HG02938 (cell line): ENCODE measurements at regions not wholly inside any gene's neighbourhood (a gene's known extent, or its start where the extent isn't known, plus 50 kb on each side); places are given as distances from the start of the nearest gene placed in this dataset.
"Not testable (repeated sequence)": the region's sequence is repeated elsewhere in the genome, so short reads cannot be mapped to it uniquely, and the experiment has no call there.

ENCODE experiments used
- ATAC-seq: cut with Tn5 transposase; IDR thresholded peaks from one replicate; pipeline ENCODE4 v1.9.1; 2021; ENCODE audit warnings: mild to moderate bottlenecking, moderate library complexity; ENCODE audit not compliant: unreplicated experiment

- ATAC-seq: not testable (repeated sequence)
These were observed 189.1 kb downstream of the DUSP10 start for GRCh38 chr1:221552792-221553191.

DNA sequence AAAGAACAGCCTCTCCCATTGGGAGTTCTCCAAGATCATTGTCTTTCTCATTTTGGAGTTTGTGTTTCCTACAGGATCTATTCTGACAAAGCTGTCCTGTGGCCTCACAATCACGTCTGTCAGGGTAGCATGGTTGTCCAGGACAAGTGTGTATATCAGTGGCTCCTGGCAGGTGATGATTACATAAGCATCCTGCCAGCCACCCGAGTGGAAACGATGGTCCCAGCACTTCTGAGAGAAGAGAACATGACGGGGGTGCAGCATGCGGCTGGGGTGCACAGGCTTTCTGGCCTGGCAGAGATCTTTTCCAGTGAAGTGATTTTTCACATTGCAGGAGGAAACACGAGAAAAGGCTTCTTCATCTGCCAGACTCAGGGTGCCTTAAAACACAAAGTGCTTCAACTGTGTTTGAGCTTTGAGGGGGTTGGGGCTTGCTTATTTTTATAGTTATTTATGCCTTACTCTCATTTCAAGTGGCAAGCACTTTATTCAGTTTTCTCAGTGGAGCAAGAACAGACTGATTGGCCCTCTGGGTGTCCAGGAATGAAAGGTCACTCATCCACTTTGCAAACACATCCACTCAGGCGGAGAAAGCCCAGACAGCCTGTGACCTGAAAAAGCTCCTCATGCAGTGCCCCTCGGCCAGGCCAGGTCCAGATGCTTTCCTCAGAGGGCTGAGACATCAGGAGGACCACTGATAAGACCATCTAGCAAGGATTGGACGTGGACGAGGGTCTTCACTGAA lies 186.0 kb downstream of the DUSP10 start:
- ATAC-seq: no peak

DNA sequence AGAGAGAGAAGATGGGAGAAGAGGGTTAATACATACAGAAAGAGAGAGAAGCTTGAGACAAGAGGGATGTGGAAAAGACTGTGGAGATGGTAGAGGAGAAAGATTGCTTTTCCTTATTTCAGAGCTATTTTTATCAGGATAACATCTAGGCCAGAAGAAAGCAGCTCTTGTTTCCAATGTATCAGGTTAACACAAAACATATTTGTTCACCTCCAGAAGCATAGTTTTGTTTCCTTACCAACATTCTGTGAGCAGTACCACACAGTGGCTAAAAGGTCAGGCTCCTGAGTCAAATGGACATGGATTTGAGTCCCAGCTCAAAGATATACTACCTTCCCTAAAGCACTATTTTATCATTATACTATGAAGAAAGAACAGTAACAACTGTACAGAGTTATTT lies 185.5 kb downstream of the DUSP10 start:
- no peak for ATAC-seq

DNA sequence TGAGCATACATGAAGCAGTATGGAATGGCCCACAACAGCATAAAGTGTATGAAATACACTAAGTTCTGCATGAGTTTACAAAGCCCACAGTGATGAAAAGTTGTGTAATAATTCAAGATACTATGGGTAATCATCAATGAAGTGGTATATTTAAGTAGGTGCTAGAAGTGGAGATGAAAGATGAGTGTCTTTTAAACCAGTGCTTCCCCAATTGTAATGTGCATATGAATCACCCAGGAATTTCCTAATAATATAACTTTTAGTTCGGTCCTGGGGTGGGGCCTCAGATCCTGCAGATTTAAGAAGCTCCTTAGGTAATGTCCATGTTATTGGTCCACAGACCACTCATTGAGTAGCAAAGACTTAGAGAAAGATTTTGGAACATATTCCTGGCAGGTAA lies 184.9 kb downstream of the DUSP10 start:
- no peak for ATAC-seq

GRCh38 chr1:221558396-221558795 lies 183.5 kb downstream of the DUSP10 start:
- ATAC-seq: no peak

- no peak for ATAC-seq
These were observed 182.0 kb downstream of the DUSP10 start for GRCh38 chr1:221559911-221560310.

DNA sequence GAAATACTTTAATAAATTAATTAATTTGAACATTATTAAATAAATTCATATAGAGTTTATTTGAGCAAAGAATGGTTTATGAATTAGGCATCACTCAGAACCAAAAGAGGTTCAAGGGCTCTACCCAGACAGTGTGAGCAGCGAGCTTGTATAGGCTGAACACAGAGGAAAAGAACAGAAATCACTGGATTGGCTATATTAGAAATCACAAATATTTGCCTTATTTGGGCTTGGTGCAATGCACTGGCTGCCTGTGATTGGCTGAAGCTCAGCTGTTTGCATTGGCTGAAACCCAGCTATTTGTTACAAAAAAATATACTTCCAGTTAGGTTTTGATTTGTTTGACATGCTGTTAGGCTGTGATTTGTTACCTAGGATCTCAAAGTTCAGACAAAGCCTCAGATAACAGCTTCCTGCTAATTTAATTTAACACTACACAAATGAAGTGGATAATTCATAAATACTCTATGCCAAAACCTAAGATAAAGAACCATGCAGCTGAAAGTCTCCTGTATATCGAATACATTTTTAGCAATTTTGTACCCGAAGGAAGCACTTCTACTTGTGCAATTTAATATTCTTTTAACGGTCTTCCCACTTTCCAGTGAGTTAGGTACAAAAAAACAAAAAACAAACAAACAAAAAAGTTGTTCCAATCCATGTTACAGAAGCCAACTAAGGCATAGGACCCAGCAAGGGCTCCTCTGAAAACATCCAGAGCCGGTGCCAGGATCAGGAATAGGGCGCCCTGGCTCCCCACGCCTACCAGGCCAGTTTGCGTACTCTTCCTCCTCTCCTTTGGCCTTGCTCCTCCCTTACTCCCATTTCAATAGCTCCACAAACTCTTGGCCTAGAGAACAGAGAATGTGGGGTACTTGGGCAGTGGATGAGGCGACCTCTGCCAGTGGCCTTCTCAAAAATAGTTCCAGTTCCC lies 179.1 kb downstream of the DUSP10 start:
- no peak for ATAC-seq

GRCh38 chr1:221563476-221563921 lies 178.4 kb downstream of the DUSP10 start:
- no peak for ATAC-seq

GRCh38 chr1:221564891-221565290 lies 177.0 kb downstream of the DUSP10 start:
- ATAC-seq: no peak

- no peak for ATAC-seq
These were observed 176.2 kb downstream of the DUSP10 start for GRCh38 chr1:221565711-221566110.

GRCh38 chr1:221567859-221568507 lies 173.9 kb downstream of the DUSP10 start:
- no peak for ATAC-seq

DNA sequence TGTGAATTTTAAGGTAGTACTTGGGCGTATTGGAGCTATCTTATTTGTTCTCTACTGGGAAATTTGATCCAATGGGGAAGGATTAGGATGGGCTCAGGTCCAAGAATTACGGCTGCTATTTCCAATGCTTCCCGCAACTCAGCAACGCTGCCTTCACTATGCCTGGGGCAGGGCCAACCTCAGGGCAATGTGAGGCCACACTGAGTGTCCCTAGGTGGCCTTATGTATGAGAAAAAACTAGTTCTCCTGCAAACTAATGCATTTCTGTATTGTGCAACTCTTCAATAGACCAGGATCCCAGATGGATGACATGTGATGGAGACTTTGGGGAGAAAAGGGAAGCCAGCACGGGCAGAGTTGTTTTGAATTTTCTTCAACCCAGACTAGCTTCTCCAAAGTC lies 168.1 kb downstream of the DUSP10 start:
- no peak for ATAC-seq

- no peak for ATAC-seq
These were observed 167.4 kb downstream of the DUSP10 start for GRCh38 chr1:221574529-221574928.

DNA sequence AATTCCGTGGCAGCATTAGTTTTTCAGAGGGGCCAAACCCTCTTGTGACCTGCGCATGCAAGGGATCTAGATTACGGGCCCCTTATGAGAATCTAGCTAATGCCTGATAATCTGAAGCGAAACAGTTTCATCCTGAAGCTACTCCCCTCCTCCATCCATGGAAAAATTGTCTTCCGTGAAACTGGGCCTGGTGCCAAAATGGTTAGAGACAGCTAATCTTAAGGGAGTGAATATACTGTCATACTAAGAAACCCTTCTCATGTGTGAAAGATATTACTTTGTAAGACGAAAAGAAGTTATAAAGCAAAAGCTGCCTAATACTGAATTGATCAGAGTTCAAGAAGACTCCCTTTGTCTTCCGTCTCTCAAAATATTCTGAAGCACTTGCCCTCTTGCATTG lies 166.3 kb downstream of the DUSP10 start:
- no peak for ATAC-seq

DNA sequence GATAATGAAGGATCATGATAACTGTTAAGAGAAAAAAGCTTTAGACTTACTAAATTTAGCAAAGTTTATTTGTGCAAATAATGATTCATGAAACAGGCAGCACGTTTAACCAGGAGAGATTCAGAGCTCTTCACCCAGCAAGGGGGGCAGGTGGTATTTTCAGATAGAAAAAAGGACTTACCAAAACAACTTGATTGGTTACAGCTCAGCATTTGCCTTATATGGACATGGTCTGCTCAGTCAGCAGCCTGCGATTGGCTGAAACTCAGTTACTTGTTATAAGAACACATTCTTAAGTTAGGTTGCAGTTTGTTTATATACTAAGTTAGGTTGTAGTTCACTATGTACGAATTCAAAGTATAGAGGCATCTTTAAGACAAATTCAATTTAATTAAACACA lies 165.6 kb downstream of the DUSP10 start:
- no peak for ATAC-seq

DNA sequence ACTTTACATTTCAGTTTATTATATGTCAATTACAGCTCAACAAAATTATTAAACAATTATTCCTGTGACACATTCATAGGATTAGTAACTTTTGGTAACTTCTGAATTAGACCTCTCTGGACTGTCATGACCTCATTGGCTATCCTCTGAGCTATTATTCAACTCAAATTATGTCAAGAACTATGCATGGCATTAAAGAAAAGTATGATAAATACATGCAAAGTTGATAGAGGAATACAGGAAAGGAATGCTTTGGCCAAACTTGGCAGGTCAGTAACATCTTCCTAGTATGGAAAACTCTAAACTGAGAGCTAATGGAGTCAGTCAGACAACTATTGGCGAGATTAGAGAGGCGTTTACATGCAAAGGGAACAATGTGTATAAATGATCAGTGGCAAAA lies 158.4 kb downstream of the DUSP10 start:
- ATAC-seq: no peak

DNA sequence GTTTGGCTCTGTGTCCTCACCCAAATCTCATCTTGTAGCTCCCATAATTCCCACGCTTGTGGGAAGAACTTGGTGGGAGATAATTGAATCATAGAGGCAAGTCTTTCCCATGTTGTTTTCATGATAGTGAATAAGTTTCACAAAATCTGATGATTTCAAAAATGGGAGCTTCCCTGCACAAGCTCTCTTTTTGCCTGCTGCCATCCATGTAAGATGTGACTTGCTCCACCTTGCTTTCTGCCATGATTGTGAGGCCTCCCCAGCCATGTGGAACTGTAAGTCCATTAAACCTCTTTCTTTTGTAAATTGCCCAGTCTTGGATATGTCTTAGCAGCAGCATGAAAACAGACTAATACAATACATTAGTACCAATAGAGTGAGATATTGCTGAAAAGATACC lies 154.9 kb downstream of the DUSP10 start:
- ATAC-seq: not testable (repeated sequence)

DNA sequence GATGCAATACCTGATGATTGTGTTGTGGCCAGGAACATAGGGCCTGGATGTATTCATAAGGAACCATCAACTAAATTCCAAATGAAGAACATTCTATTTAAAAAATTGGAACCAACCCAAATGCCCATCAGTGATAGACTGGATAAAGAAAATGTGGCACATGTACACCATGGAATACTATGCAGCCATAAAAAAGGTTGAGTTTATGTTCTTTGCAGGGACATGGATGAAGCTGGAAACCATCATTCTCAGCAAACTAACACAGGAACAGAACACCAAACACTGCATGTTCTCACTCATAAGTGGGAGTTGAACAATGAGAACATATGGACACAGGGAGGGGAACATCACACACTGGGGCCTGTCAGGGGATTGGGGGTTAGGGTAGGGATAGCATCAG lies 150.6 kb downstream of the DUSP10 start:
- not testable (repeated sequence) for ATAC-seq

DNA sequence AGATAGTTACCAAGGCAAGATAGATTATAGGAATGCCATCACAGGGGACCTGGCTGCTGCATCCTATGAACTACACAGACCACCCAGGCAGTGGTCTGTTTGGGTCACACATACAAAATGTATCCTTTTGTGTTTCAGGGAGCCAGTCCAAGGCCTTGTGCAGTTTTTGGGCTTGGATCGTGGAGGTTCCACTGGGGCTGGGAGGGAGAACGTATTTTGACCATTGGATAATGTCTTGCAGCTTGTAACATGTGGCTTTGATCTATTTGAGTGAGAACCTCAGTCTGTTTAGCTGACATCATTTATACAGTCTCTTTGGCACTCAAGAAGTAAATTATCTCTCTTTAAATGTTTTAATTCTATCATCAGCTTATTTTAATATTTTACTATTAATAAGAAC lies 147.3 kb downstream of the DUSP10 start:
- no peak for ATAC-seq

DNA sequence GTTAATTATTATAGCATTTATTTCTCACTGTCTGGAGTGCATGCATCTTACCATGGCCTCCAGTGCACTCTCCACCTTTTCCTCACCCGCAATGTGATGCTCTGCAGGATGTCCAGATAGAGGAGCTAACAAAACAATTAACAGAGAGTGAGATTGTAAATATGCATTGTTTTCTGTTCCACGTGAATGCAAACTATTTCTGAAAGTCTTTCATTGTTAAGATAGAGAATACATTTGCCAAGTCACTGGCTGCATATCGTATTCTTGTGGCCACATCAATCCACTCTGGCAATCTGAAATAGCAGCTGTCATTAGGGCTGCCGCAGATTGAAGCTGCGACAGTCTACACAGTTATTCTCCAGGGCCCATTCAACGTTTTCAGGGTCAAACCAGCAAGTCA lies 143.8 kb downstream of the DUSP10 start:
- ATAC-seq: no peak

DNA sequence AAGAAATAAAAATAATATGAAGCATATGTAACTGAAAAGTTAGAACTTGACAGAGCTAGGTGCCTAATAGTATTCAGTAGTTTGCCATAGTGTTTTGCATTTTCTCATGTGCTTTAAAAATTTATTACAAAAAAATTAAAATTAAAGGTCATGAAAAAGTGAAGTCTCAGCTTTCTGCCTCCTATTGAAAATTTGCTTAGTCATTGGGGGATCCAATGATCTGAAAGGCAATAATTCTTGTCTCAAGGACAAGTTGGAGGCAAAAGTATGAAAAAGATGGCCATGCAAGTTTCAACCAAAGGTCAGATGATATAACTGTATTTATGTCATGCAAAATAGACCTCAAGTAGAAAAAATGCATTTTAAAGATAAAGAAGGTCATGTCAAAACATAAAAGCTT lies 140.7 kb downstream of the DUSP10 start:
- ATAC-seq: no peak

GRCh38 chr1:221602830-221603229 lies 139.1 kb downstream of the DUSP10 start:
- no peak for ATAC-seq
